Upper lobe of right lung (tissue), 1 donor: ENCODE measurements at regions not wholly inside any gene's neighbourhood (a gene's known extent, or its start where the extent isn't known, plus 50 kb on each side); places are given as distances from the start of the nearest gene placed in this dataset.
A peak's percentile ranks its signal among the peaks of the same experiment; 100 is the strongest.

Experiments
- ATAC-seq: fragments of 200-7000 bp; cut with Tn5 transposase; one replicate; pipeline ENCODE4 v1.9.1; 2020; ENCODE audit warnings: mild to moderate bottlenecking, moderate library complexity
- DNase-seq: peaks from one replicate; pipeline ENCODE4 v3.0.0-alpha.2; 2020
- H3K27ac ChIP-seq: fragments of 200-600 bp; one replicate; pipeline ENCODE4 v1.8.0; 2022
- H3K27me3 ChIP-seq: fragments of 200-600 bp; one replicate; pipeline ENCODE4 v1.8.0; 2022; ENCODE audit warnings: mild to moderate bottlenecking
- H3K36me3 ChIP-seq: fragments of 200-600 bp; one replicate; pipeline ENCODE4 v1.8.0; 2022
- H3K4me1 ChIP-seq: fragments of 200-600 bp; one replicate; pipeline ENCODE4 v1.8.0; 2022
- H3K4me3 ChIP-seq: fragments of 200-600 bp; one replicate; pipeline ENCODE4 v1.8.0; 2022; ENCODE audit warnings: mild to moderate bottlenecking
- H3K9me3 ChIP-seq: fragments of 200-600 bp; one replicate; pipeline ENCODE4 v1.8.0; 2022
- CTCF ChIP-seq: fragments of 200-600 bp; IDR thresholded peaks from one replicate; pipeline ENCODE4 v1.8.0; 2022; ENCODE audit warnings: antibody characterized with exemption
- intact Hi-C: fragments of 100-400 bp; cut with DNase I; formaldehyde crosslinking; loops from one replicate; pipeline ENCODE4 v1.11.0; 2022
- donor health status: DM: no; HTN: yes; CAD: no; lungs with severe emphysema.

- Histone ChIP-seq H3K4me3 (no peak overlapping the region), H3K27ac (no peak overlapping the region), H3K4me1 (peaks cover 5% of the 10 kb centered on the region), H3K9me3 (no peaks in the 10 kb centered on the region), H3K36me3 (no peaks in the 10 kb centered on the region), H3K27me3 (no peaks in the 10 kb centered on the region)
- intact Hi-C loops = no loop called here
- DNase-seq = peak; percentile 47
- TF ChIP-seq CTCF = no peak
- ATAC-seq = no peak
Measured at GRCh38 chr3:126257174-126257573, 76.8 kb upstream of the ALDH1L1 start.

- H3K36me3 ChIP-seq = no peaks in the 10 kb centered on the region
- DNase-seq (no peak), ATAC-seq (no peak)
- no peaks in the 10 kb centered on the region for H3K9me3 ChIP-seq
- intact Hi-C loops = no loop called here
- no peak overlapping the region for H3K27ac ChIP-seq
- peaks cover 2% of the 10 kb centered on the region for H3K4me1 ChIP-seq
- TF ChIP-seq CTCF = no peak
- H3K4me3 ChIP-seq = no peak overlapping the region
- H3K27me3 ChIP-seq = no peaks in the 10 kb centered on the region
Measured at GRCh38 chr3:126256251-126256650, 75.9 kb upstream of the ALDH1L1 start.

- no peak for ATAC-seq
- H3K4me3 ChIP-seq = no peak overlapping the region
- H3K9me3 ChIP-seq = no peaks in the 10 kb centered on the region
- no peaks in the 10 kb centered on the region for H3K4me1 ChIP-seq
- TF ChIP-seq CTCF = no peak
- intact Hi-C loops = no loop called here
- no peaks in the 10 kb centered on the region for H3K36me3 ChIP-seq
- no peak overlapping the region for H3K27ac ChIP-seq
- no peak for DNase-seq
- H3K27me3 ChIP-seq = no peaks in the 10 kb centered on the region
Measured at GRCh38 chr3:126253072-126253471, 72.7 kb upstream of the ALDH1L1 start.

- no peaks in the 10 kb centered on the region for H3K36me3 ChIP-seq
- no peak overlapping the region for H3K27ac ChIP-seq
- TF ChIP-seq CTCF = no peak
- no peaks in the 10 kb centered on the region for H3K27me3 ChIP-seq
- no peaks in the 10 kb centered on the region for H3K4me1 ChIP-seq
- H3K4me3 ChIP-seq = no peak overlapping the region
- no peak for DNase-seq
- ATAC-seq = no peak
- H3K9me3 ChIP-seq = no peaks in the 10 kb centered on the region
- intact Hi-C loops = no loop called here
Measured at GRCh38 chr3:126252373-126252772, 72.0 kb upstream of the ALDH1L1 start.

GRCh38 chr3:126245811-126246727 is 65.7 kb upstream of the ALDH1L1 start:
- TF ChIP-seq CTCF = peak; percentile 62
- no peaks in the 10 kb centered on the region for H3K4me1 ChIP-seq
- intact Hi-C loops = no loop called here
- H3K36me3 ChIP-seq = no peaks in the 10 kb centered on the region
- H3K4me3 ChIP-seq = no peak overlapping the region
- peak; percentile 80 for ATAC-seq
- no peak overlapping the region for H3K27ac ChIP-seq
- H3K9me3 ChIP-seq = no peaks in the 10 kb centered on the region
- DNase-seq = peak; percentile 67
- no peaks in the 10 kb centered on the region for H3K27me3 ChIP-seq
